MM.1S (cell line): ENCODE measurements at regions not wholly inside any gene's neighbourhood (a gene's known extent, or its start where the extent isn't known, plus 50 kb on each side); places are given as distances from the start of the nearest gene placed in this dataset.
"Not testable (repeated sequence)": the region's sequence is repeated elsewhere in the genome, so short reads cannot be mapped to it uniquely, and the experiment has no call there.

Experiments used
- DNase-seq: peaks from one replicate; pipeline ENCODE4 v3.0.0-alpha.2; 2015
- H2AFZ ChIP-seq: fragments of 300-600 bp; sonication (generic); 2 replicates; pipeline ENCODE4 v1.6.0; 2016; ENCODE audit warnings: antibody characterized with exemption, low read length
- H3F3A ChIP-seq: fragments of 300-600 bp; sonication (generic); 2 replicates; pipeline ENCODE4 v1.6.1; 2016; ENCODE audit warnings: mild to moderate bottlenecking, antibody characterized with exemption, low read length, moderate library complexity, mixed read lengths; ENCODE audit not compliant: insufficient read depth
- H3K27ac ChIP-seq: fragments of 300-600 bp; sonication (generic); 2 replicates; pipeline ENCODE4 v1.5.1; 2016; ENCODE audit warnings: mild to moderate bottlenecking, low read length
- H3K27me3 ChIP-seq: fragments of 300-600 bp; sonication (generic); replicated peaks from 2 replicates; pipeline ENCODE4 v1.6.0; 2016; ENCODE audit warnings: low read length; ENCODE audit not compliant: insufficient read depth
- H3K36me3 ChIP-seq: fragments of 300-600 bp; sonication (generic); replicated peaks from 2 replicates; pipeline ENCODE4 v1.6.1; 2016; ENCODE audit warnings: mild to moderate bottlenecking, low read length, mixed read lengths; ENCODE audit not compliant: insufficient read depth
- H3K4me1 ChIP-seq: fragments of 300-600 bp; sonication (generic); 2 replicates; pipeline ENCODE4 v1.6.1; 2016; ENCODE audit warnings: low read length, mixed read lengths
- H3K4me2 ChIP-seq: fragments of 300-600 bp; sonication (generic); 2 replicates; pipeline ENCODE4 v1.6.0; 2016; ENCODE audit warnings: low read depth, low read length
- H3K4me3 ChIP-seq: fragments of 300-600 bp; sonication (generic); 2 replicates; pipeline ENCODE4 v1.5.1; 2016; ENCODE audit warnings: low read length, mixed read lengths
- H3K79me2 ChIP-seq: fragments of 300-600 bp; sonication (generic); 2 replicates; pipeline ENCODE4 v1.6.1; 2016; ENCODE audit warnings: mixed run types, low read length, mixed read lengths
- H3K9ac ChIP-seq: fragments of 300-600 bp; sonication (generic); 2 replicates; pipeline ENCODE4 v1.6.1; 2016; ENCODE audit warnings: low read length, mixed read lengths
- H3K9me2 ChIP-seq: fragments of 300-600 bp; sonication (generic); replicated peaks from 2 replicates; pipeline ENCODE4 v1.6.1; 2016; ENCODE audit warnings: mild to moderate bottlenecking, low read length, mixed read lengths; ENCODE audit not compliant: insufficient read depth
- H3K9me3 ChIP-seq: fragments of 300-600 bp; sonication (generic); replicated peaks from 2 replicates; pipeline ENCODE4 v1.6.1; 2016; ENCODE audit warnings: mild to moderate bottlenecking, low read length, mixed read lengths; ENCODE audit not compliant: insufficient read depth
- H4K20me1 ChIP-seq: fragments of 300-600 bp; sonication (generic); 2 replicates; pipeline ENCODE4 v1.6.1; 2016; ENCODE audit warnings: mild to moderate bottlenecking, low read length, moderate library complexity, mixed read lengths; ENCODE audit not compliant: insufficient read depth
- CTCF ChIP-seq: fragments of 300-600 bp; sonication (generic); IDR thresholded peaks from 2 replicates; pipeline ENCODE4 v1.5.1; 2016; ENCODE audit warnings: antibody characterized with exemption, low read length, mixed read lengths
- EZH2 ChIP-seq: fragments of 300-600 bp; sonication (generic); optimal IDR thresholded peaks from 2 replicates; pipeline ENCODE3; 2017; ENCODE audit warnings: low read depth, mild to moderate bottlenecking, antibody characterized with exemption, low read length, mixed read lengths
- EZH2phosphoT487 ChIP-seq: fragments of 300-600 bp; sonication (generic); IDR thresholded peaks from 2 replicates; pipeline ENCODE4 v1.6.1; 2018; ENCODE audit warnings: antibody characterized with exemption, low read length

GRCh38 chrX:127732709-127733108 is 319.5 kb downstream of the ACTRT1 start:
- Histone ChIP-seq H4K20me1 (no peaks in the 10 kb centered on the region), H3F3A (no peaks in the 10 kb centered on the region), H2AFZ (no peak overlapping the region), H3K27me3 (no peaks in the 10 kb centered on the region), H3K36me3 (no peaks in the 10 kb centered on the region), H3K9me3 (no peaks in the 10 kb centered on the region), H3K9ac (no peak overlapping the region), H3K27ac (no peak overlapping the region), H3K79me2 (no peaks in the 10 kb centered on the region), H3K4me1 (no peaks in the 10 kb centered on the region), H3K4me2 (no peak overlapping the region), H3K4me3 (no peak overlapping the region), H3K9me2 (no peaks in the 10 kb centered on the region)
- no peak for DNase-seq
- TF ChIP-seq EZH2 (no peak), CTCF (no peak), EZH2phosphoT487 (no peak)

- no peaks in the 10 kb centered on the region for H3K36me3 ChIP-seq
- H3K27ac ChIP-seq = peak overlapping the region; percentile 22; the same call in 1 of the 2 replicates
- TF ChIP-seq EZH2 = no peak
- no peak for TF ChIP-seq CTCF
- TF ChIP-seq EZH2phosphoT487 = no peak
- H3K9me2 ChIP-seq = no peaks in the 10 kb centered on the region
- H3K4me1 ChIP-seq = 0 out of 2 replicates have a peak, but pooled peaks cover 6% of the 10 kb centered on the region
- peak overlapping the region; percentile 53 for H3K4me2 ChIP-seq
- peaks cover 4% of the 10 kb centered on the region; the same call in 1 of the 2 replicates for H3F3A ChIP-seq
- no peaks in the 10 kb centered on the region for H3K79me2 ChIP-seq
- H3K9me3 ChIP-seq = no peaks in the 10 kb centered on the region
- DNase-seq = peak; percentile 65
- peak overlapping the region; percentile 39 for H2AFZ ChIP-seq
- H4K20me1 ChIP-seq = no peaks in the 10 kb centered on the region
- peak overlapping the region; percentile 12; the same call in 1 of the 2 replicates for H3K9ac ChIP-seq
- H3K27me3 ChIP-seq = no peaks in the 10 kb centered on the region
- peak overlapping the region; percentile 41 for H3K4me3 ChIP-seq
These were observed 326.0 kb downstream of the ACTRT1 start for GRCh38 chrX:127726227-127726626.

- no peaks in the 10 kb centered on the region for H3F3A ChIP-seq
- TF ChIP-seq EZH2 (no peak), CTCF (no peak), EZH2phosphoT487 (no peak)
- no peaks in the 10 kb centered on the region for H3K79me2 ChIP-seq
- H3K27ac ChIP-seq = no peak overlapping the region
- H4K20me1 ChIP-seq = no peaks in the 10 kb centered on the region
- H3K9me2 ChIP-seq = no peaks in the 10 kb centered on the region
- no peaks in the 10 kb centered on the region for H3K4me1 ChIP-seq
- H3K4me3 ChIP-seq = no peak overlapping the region
- DNase-seq = no peak
- no peaks in the 10 kb centered on the region for H3K9me3 ChIP-seq
- H3K4me2 ChIP-seq = no peak overlapping the region
- H3K36me3 ChIP-seq = no peaks in the 10 kb centered on the region
- H2AFZ ChIP-seq = no peak overlapping the region
- no peaks in the 10 kb centered on the region for H3K27me3 ChIP-seq
- no peak overlapping the region for H3K9ac ChIP-seq
These were observed 344.0 kb downstream of the ACTRT1 start for GRCh38 chrX:127708155-127708554.

- no peak overlapping the region for H2AFZ ChIP-seq
- H3K79me2 ChIP-seq = no peaks in the 10 kb centered on the region
- H3K4me2 ChIP-seq = no peak overlapping the region
- H3K9ac ChIP-seq = no peak overlapping the region
- H3K9me3 ChIP-seq = no peaks in the 10 kb centered on the region
- no peak overlapping the region for H3K4me3 ChIP-seq
- H3K36me3 ChIP-seq = no peaks in the 10 kb centered on the region
- DNase-seq = no peak
- TF ChIP-seq EZH2 (no peak), CTCF (no peak), EZH2phosphoT487 (no peak)
- H3K27me3 ChIP-seq = no peaks in the 10 kb centered on the region
- no peaks in the 10 kb centered on the region for H4K20me1 ChIP-seq
- no peaks in the 10 kb centered on the region for H3K9me2 ChIP-seq
- H3K4me1 ChIP-seq = no peaks in the 10 kb centered on the region
- no peak overlapping the region for H3K27ac ChIP-seq
- no peaks in the 10 kb centered on the region for H3F3A ChIP-seq
These were observed 349.7 kb downstream of the ACTRT1 start for GRCh38 chrX:127702527-127702926.

GRCh38 chrX:127662942-127663341 is 389.3 kb downstream of the ACTRT1 start:
- H3F3A ChIP-seq, H3K4me3 ChIP-seq, H3K9me3 ChIP-seq, H3K27ac ChIP-seq, H3K9ac ChIP-seq, H4K20me1 ChIP-seq, H3K4me2 ChIP-seq, H3K9me2 ChIP-seq, H3K79me2 ChIP-seq, H3K4me1 ChIP-seq, H2AFZ ChIP-seq, H3K27me3 ChIP-seq, H3K36me3 ChIP-seq, DNase-seq: not testable (repeated sequence)
